ENCODE measurements at regions not wholly inside any gene's neighbourhood (a gene's known extent, or its start where the extent isn't known, plus 50 kb on each side); places are given as distances from the start of the nearest gene placed in this dataset.

GRCh38 chr20:4559106-4559505 lies 127.2 kb upstream of the PRNP start:
- no peak for DNase-seq (ENCODE audit: low read depth in 2 of 2)

GRCh38 chr20:4556781-4557180 lies 129.5 kb upstream of the PRNP start:
- no peak for DNase-seq (ENCODE audit: low read depth in 2 of 2)

GRCh38 chr20:4555188-4555890 lies 130.9 kb upstream of the PRNP start:
- DNase-seq (ENCODE audit: low read depth in 2 of 2), result no peak

- DNase-seq (ENCODE audit: low read depth in 2 of 2), result no peak
These were observed 131.9 kb upstream of the PRNP start for GRCh38 chr20:4554346-4554745.

- DNase-seq (ENCODE audit: low read depth in 2 of 2), result no peak
These were observed 134.1 kb upstream of the PRNP start for GRCh38 chr20:4552075-4552640.

GRCh38 chr20:4550740-4551139 lies 135.5 kb upstream of the PRNP start:
- no peak for DNase-seq (ENCODE audit: low read depth in 2 of 2)

- DNase-seq (ENCODE audit: low read depth in 2 of 2), result no peak
These were observed 136.5 kb upstream of the PRNP start for GRCh38 chr20:4549711-4550259.

- DNase-seq (ENCODE audit: low read depth in 2 of 2), result no peak
These were observed 137.7 kb upstream of the PRNP start for GRCh38 chr20:4548552-4548951.

- DNase-seq (ENCODE audit: low read depth in 2 of 2), result peak; percentile 46 to 47
These were observed 139.5 kb upstream of the PRNP start for GRCh38 chr20:4546786-4547185.

GRCh38 chr20:4546342-4546741 lies 139.9 kb upstream of the PRNP start:
- DNase-seq (ENCODE audit: low read depth in 2 of 2), result no peak

GRCh38 chr20:4545526-4545925 lies 140.7 kb upstream of the PRNP start:
- DNase-seq (ENCODE audit: low read depth in 2 of 2), result peak; percentile 88 to 89

- peak; percentile 34 to 35 for DNase-seq (ENCODE audit: low read depth in 2 of 2)
These were observed 141.5 kb upstream of the PRNP start for GRCh38 chr20:4544765-4545164.

GRCh38 chr20:4542270-4542669 lies 144.0 kb upstream of the PRNP start:
- DNase-seq (ENCODE audit: low read depth in 2 of 2), result no peak

GRCh38 chr20:4534315-4534714 lies 151.9 kb upstream of the PRNP start:
- DNase-seq (ENCODE audit: low read depth in 2 of 2), result no peak

- no peak for DNase-seq (ENCODE audit: low read depth in 2 of 2)
These were observed 152.7 kb upstream of the PRNP start for GRCh38 chr20:4533368-4534133.

GRCh38 chr20:4532772-4533171 lies 153.5 kb upstream of the PRNP start:
- no peak for DNase-seq (ENCODE audit: low read depth in 2 of 2)

GRCh38 chr20:4524792-4525191 lies 161.5 kb upstream of the PRNP start:
- no peak for DNase-seq (ENCODE audit: low read depth in 2 of 2)

GRCh38 chr20:4524307-4524706 lies 161.9 kb upstream of the PRNP start:
- DNase-seq (ENCODE audit: low read depth in 2 of 2), result no peak

GRCh38 chr20:4522310-4522709 lies 163.9 kb upstream of the PRNP start:
- DNase-seq (ENCODE audit: low read depth in 2 of 2), result no peak

GRCh38 chr20:4521170-4521968 lies 164.9 kb upstream of the PRNP start:
- DNase-seq (ENCODE audit: low read depth in 2 of 2), result no peak

- no peak for DNase-seq (ENCODE audit: low read depth in 2 of 2)
These were observed 166.7 kb upstream of the PRNP start for GRCh38 chr20:4519534-4519933.

GRCh38 chr20:4516876-4517275 lies 169.4 kb upstream of the PRNP start:
- no peak for DNase-seq (ENCODE audit: low read depth in 2 of 2)
